ENCODE measurements at regions not wholly inside any gene's neighbourhood (a gene's known extent, or its start where the extent isn't known, plus 50 kb on each side); places are given as distances from the start of the nearest gene placed in this dataset.

GRCh38 chr13:78201411-78201810, 282.8 kb upstream of the EDNRB start (continued):
- TF ChIP-seq MXD3 (CRISPR knock-in tag; IDR thresholded peaks at IDR 0.05) (no peak), SNAPC2 (CRISPR knock-in tag; IDR thresholded peaks at IDR 0.05) (no peak), HNF1B (CRISPR knock-in tag; IDR thresholded peaks at IDR 0.05) (no peak)

GRCh38 chr13:78198821-78199220, 280.2 kb upstream of the EDNRB start:
- Histone ChIP-seq H3K36me3 (replicated peaks in 1 of 2; ENCODE audit: control insufficient read depth in 1 of 2, insufficient read depth in 2 of 2, low read length in 2 of 2) (no peaks in the 10 kb centered on the region), H3K4me1 (ENCODE audit: insufficient read depth, low read length) (no peaks in the 10 kb centered on the region), H3K79me2 (ENCODE audit: insufficient read depth, low read length) (no peaks in the 10 kb centered on the region), H2AFZ (ENCODE audit: low read length) (no peak overlapping the region), H3K9ac (ENCODE audit: insufficient read depth, low read depth, low read length) (no peak overlapping the region), H3K9me3 (ENCODE audit: low read length) (no peaks in the 10 kb centered on the region), H3K27ac (ENCODE audit: extremely low read length, insufficient read depth, low read length) (no peak overlapping the region), H3K27me3 (ENCODE audit: control insufficient read depth in 1 of 2, insufficient read depth in 2 of 2, low read length in 2 of 2) (no peaks in the 10 kb centered on the region), H3K4me2 (ENCODE audit: low read depth, low read length) (no peak overlapping the region), H3K4me3 (replicated peaks in 1 of 3; ENCODE audit: insufficient read depth in 1 of 3, low read depth in 2 of 3, low read length in 3 of 3) (no peak overlapping the region), H4K20me1 (ENCODE audit: insufficient read depth, low read length) (no peaks in the 10 kb centered on the region)
- CTCF ChIA-PET (ENCODE audit: low intra/inter-chr PET ratio, low total read pairs): no interaction called here
- ATAC-seq: no peak
- FAIRE-seq: no peak
- intact Hi-C loops (cut with micrococcal nuclease; ENCODE audit: unreplicated experiment) (no loop called here), in situ Hi-C loops (cut with HindIII; ENCODE audit: extremely low pct_ligation_motif_present, low pct_unique_long_range_greater_than_20kb) (no loop called here)
- under 1% methylated on average over 3 of the region's 3 CpGs for WGBS (ENCODE audit: low lambda C conversion rate)
- no TSS peak for BruUV-seq (replicated peaks)
- DNase-seq (ENCODE audit: low spot score): no peak
- POLR2A ChIA-PET: no interaction called here
- TF ChIP-seq ELF1 (CRISPR knock-in tag; IDR thresholded peaks at IDR 0.05): no peak
- no peak for TF ChIP-seq ZNF30 (CRISPR knock-in tag; IDR thresholded peaks at IDR 0.05)
- no peak for TF ChIP-seq ZNF503 (CRISPR knock-in tag; IDR thresholded peaks at IDR 0.05)
- no peak for TF ChIP-seq ZNF446 (CRISPR knock-in tag; IDR thresholded peaks at IDR 0.05)
- no peak for TF ChIP-seq E2F5 (CRISPR knock-in tag; conservative IDR thresholded peaks at IDR 0.05)
- TF ChIP-seq SNAPC4 (CRISPR knock-in tag; IDR thresholded peaks at IDR 0.05): no peak
- TF ChIP-seq U2AF1 (optimal IDR thresholded peaks at IDR 0.05; ENCODE audit: low read depth, low read length): no peak
- no peak for TF ChIP-seq BRF2 (CRISPR knock-in tag; IDR thresholded peaks at IDR 0.05)
- no peak for TF ChIP-seq MTF2 (CRISPR knock-in tag; IDR thresholded peaks at IDR 0.05; ENCODE audit: borderline replicate concordance)
- no peak for TF ChIP-seq CENPX (CRISPR knock-in tag; IDR thresholded peaks at IDR 0.05)

Measured in HepG2 (cell line).